COLO668 (cell line): ENCODE measurements at regions not wholly inside any gene's neighbourhood (a gene's known extent, or its start where the extent isn't known, plus 50 kb on each side); places are given as distances from the start of the nearest gene placed in this dataset.
"Not testable (repeated sequence)": the region's sequence is repeated elsewhere in the genome, so short reads cannot be mapped to it uniquely, and the experiment has no call there.

Source experiments
- DNase-seq: peaks from one replicate; lab custom pipeline; 2025; ENCODE audit not compliant: unreplicated experiment; lab: John Stamatoyannopoulos, UW

DNA sequence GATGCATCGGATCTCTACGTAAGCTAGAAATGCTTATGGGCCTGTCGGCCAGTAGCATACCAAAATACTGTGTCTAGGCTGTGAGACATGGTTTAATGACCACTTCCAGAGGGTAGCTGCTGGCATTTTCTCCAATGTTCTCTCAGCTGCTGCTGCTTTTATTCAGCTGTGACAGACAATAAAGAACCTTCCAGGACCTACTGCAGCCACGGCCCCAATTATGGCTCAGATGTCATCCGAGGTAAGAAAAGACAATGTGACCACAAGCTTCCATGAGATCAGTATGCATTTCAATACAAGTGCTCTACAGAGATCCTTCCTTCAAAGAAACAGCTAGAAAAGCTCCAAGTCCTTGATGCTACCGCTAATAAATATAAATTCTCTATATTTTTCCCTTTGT, 256.2 kb downstream of the SDHAF3 start:
- DNase-seq: peak; percentile 4

DNA sequence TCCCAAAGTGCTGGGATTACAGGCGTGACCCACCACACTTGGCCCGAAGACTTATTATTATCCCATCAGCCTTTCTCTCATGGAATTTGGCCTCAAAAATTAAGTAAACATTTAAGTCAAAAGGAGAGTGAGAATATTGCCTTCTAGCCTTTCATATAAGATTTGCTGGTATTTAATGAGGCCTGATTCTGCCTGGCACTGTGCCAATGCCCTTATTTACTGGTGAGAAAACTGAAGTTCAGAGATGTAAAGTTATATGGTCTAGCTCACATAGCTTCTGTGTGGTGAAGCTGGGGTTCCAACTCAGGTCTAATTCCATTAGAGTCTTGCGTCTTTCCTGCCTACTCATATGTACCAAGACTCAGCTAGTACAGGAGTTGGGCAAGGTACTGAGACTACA, 260.2 kb downstream of the SDHAF3 start:
- DNase-seq: no peak

DNA sequence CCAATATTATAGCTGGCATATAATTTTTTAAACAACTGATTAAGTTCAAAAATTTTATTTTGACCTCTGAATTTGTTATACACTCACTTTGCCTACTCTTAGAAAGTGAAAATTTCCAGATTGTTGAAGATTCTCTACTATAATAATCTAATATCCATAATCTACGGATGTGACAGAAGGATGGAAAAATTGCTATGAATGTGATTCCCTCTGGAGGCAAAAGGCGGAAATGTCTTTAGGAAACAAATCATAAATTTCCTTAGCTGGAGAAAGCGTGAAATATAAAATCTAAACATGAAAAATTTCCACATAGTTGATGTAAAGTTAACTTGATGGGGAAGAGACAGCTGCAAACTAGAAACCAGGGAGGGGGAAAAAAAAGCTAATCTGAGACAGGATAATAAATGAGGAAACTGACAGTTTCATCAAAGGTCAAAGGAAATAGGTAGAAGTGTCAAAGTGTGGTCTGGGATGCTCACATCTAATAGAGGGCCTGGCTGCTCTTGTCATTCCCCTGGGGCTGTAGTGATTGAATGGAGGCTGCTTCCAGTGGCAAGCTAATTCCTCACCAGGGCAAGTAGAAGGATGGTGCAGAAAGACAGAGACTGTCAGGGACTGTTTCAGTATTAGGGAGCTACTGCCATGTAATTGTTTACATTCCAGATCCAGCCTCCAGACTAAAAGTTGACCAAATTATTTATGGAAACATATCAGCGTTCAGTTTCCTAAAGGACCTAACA, 264.5 kb downstream of the SDHAF3 start:
- DNase-seq: no peak

DNA sequence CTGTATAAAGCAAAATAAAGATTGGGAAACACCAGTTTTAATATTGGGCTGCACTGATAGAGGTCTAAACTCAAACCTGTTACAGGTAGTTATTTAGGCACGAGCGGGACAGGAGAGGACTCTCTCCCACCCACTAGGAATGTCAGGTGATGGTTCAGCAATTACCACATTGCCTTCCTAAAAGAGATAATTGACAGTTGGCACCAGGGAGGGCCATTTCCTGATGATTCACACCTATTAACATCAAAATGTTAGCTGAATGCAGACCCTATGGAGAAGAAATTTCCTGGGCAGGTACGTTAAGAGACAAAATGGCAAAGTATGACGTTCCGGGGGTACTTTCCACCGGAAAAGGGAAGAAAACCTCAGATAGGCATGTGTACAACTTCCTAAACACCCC, 272.6 kb downstream of the SDHAF3 start:
- no peak for DNase-seq

DNA sequence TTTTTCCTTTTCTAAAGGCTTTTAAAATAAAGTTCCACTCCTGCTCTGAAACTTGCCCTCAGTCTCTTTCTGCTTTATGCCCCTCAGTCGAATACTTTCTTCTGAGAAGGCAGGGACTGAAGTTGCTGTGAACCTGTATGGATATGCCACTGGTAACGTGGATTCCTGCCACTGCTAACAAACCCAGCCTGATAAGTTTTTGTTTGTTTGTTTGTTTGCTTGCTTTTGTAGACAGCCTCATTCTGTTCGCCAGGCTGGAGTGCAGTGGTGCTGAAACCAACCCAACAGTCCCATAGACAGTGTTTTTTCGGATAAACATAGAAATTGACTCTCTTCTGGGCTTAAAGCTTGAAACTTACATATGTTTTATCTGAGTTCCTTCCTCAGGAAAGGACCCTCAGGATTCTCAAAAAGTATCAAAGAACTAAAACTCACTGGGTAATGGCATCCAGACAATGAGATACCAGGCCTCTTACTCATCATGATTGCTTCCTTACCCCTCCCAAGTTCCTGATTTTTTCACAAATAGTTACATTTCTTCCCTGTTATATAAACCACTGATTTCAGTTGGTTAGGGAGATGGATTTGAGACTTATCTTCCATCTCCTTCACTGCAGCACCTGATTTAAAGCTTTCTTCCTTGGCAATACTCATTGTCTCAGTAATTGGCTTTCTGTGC, 273.6 kb downstream of the SDHAF3 start:
- no peak for DNase-seq

DNA sequence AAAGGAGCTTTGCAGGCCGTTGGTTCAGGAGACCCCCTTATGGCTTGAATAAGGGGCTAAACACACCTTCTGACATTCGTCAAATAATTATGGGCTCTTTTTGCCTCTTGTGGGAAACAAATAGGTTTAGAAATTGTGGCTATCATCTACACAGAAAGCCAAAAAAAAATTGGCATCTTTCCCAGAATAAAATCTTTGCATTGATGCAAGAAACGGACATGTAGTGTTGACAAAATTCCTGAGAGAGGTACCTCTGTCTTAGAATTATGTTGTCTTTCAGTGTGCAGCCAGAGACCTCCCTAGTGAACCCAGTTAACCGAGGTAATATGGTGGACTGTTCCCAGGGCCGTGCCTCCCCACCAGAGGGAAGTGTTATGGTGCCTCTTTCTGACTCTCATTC, 283.9 kb downstream of the SDHAF3 start:
- DNase-seq: no peak

DNA sequence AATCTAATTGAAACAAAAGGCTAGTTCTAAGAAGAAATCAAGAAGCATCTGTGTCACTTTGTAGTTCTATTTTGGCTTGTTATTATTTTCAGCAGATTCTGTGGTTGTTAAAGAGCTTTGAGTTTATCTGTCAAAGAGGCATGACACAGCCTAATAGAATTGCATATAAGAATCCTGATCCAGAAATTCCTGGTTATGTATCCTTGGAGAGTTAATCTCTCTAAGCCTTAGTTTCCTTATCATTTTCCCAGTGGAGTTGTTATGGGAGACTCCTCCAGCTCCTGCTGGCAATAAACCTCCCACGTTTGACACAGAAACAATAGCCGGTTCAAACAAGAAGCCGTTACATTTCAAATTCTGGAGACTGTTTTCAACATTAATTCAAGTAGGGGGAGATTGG, 288.3 kb downstream of the SDHAF3 start:
- DNase-seq: no peak

DNA sequence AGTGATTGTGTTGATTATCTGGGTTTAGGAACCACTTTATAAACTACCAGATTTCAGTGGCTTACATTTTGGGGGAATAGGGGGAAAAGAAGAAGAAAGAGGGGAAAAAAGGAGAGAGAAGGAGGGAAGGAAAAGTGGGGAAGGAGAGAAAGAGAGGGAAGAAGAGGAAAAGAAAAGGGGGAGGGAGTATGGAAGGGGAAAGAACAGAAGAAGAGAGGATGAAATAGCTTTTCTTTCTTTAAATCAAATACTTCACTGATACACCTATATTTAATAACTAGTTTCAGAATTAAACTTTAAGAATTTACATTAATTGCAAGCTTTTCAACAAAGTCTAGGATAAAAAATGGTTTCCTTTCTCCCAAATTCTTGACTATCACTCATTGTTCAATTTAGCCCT, 289.6 kb downstream of the SDHAF3 start:
- DNase-seq: no peak

DNA sequence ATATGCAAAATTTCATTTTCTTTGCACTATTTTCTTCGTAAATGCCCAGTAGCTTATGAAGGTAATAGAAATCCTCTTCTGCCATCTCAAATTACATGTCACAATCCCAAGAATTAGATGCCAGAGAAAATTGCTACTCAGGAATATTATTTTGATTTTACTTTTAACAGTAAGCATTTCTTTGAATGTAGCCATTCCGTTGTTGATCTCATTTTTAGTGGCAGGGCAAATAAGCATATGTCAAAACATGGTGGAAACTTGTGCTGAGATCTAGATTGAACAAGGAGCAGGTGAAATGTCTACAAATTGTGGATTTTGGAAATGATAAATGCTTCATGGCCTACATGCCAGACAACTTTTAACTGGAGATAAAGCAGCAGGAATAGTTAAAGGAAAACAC, 291.8 kb downstream of the SDHAF3 start:
- no peak for DNase-seq

DNA sequence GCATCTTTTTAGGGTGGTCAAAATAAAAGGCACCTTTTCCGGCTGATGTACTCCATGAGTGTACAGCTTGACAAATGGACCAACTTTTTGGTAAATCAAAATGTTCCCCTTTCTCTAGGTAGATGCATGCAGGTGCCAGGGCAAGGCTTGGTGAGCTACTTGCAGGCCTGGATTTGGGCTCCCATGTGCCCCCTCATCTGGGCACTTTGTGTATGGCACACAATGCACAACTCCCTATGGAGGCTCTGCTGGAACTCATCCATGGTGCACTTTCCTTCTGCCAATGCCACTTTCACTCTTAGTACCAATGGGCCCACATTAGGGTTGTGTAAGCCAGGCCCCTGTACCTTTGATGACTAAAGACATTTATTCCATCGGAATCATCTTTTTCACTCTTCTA, 300.8 kb downstream of the SDHAF3 start:
- DNase-seq: peak; percentile 17

DNA sequence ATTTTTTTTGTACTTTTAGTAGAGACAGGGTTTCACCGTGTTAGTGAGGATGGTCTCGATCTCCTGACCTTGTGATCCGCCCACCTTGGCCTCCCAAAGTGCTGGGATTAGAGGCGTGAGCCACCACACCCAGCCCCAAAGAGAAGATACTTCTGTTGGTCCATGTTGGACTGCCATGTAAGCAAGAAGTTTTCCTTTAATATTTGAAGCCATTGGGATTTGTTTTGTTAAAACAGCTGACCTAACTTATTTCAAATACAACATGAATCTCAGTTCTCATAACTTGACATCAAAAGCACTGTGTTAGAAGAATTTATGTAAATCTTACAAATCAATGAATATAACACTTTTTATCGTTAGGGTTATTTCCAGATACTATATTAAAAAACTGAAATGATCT, 302.4 kb downstream of the SDHAF3 start:
- no peak for DNase-seq

DNA sequence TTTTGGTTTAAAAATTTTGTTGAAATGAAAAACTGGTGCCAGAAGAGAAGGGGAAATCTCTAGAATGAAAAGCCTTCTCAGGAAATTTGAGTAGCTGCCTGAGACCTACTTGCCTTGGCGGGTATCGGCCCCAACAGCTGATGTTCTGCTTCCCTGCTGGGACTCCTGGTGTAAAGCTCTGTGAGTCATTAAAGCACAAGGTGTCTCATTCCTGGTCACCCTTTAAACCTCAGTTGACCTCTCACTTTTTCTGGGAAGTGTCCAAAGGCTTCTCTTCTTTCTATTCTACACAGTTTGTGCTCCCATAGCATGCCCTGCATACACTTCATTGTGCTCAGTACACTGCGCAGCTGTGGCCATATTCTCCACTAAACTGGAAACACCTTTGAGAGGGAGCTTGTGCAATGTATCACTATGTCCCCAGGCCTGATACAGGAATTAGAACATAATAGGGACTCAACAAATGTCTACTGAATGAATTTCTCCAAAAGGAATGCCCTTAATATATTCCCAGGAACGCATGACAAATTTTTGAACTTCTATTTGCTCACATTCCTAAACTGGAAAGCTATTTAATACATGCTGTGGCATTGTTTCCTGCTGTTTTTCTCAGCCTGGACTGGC, 303.9 kb downstream of the SDHAF3 start:
- no peak for DNase-seq

DNA sequence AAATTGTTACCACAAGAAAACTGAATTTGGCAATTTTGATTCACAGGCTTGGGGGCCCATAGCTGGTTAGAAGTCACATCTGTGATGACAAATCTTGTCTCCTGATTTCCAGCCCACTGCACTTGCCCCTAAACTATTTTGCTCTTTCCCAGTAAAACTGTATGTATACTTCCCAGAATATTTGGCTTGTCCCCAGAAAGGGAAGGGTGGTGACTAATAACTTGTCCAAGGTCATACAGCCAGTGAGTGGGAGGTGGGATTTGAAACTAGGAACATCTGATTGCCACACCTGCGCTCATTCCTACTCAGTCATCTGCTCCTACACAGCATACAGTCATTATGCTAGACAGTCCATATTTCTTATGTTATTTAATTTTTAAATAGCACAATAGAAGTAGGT, 304.5 kb downstream of the SDHAF3 start:
- DNase-seq: no peak

DNA sequence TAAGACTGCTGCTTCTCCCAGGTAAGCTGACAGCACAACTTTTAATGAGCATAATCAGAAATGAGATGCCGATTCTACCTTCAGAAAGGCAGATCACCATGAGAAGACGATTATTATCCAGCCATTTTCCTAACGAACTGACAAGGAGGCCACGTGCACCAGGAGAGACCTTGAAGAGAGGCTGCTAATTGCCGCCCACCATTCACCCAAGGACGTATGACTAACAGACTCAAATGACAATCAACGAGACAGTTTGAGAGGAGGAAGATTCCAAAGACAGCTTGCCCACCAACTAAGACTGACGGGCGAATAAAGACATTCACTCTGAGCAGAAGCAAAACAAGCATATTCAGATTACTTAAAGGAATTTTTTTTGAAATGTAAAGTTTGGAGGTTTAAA, 301.9 kb upstream of the TAC1 start:
- no peak for DNase-seq

DNA sequence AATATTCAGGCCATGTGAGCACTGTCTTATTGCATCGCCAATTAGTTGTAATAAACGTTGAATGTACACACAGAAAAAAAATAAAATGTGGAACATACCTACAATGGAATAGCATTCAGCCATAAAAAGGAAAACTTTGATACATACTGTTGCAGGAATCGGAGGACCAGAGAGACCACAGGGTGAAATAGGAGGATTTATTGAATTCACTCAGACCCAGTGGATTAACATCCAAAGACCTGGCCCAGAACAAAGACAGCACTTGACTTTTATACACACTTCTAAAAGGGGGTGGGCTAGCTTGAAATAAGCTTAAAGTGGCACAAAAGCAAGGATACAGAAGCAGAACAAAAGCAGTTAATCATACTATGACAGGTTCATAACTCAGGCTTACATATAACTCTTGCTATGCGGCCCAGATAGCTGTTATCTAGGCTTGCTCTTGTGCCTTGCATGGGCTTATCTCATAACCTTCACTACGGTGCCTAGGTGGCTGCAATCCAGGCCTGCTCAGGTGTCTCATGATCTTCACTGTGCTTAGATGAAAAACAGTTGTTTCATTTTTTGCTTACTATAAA, 292.2 kb upstream of the TAC1 start:
- no peak for DNase-seq

DNA sequence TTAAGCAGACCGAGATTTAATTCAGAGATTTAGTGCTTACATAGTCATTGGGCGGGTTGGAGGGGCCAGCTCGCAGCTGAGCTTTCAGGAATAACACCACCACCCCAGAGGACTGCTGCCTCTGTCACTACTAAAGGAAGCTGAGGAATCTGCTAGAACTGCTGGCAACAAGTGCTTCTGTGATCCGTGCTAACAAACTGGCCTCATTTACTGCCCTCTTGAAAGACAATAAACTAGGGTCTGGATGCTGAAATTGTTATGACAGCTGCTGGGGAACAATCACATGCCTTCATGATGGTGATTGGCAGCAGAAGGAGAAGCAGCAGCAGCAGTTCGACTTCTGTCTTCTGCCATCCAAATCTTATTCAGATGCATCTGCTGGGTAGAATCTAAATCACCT, 285.5 kb upstream of the TAC1 start:
- no peak for DNase-seq

DNA sequence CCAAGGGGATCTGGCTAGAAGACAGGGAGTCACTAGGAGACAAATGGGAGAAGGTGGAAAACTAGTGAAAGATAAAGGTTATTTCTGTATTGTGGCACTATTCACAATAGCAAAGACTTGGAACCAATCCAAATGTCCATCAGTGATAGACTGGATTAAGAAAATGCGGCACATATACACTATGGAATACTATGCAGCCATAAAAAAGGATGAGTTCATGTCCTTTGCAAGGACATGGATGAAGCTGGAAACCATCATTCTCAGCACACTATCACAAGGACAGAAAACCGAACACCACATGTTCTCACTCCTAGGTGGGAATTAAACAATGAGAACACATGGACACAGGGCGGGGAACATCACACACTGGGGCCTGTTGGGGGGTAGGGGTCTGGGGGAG, 282.4 kb upstream of the TAC1 start:
- DNase-seq: not testable (repeated sequence)

DNA sequence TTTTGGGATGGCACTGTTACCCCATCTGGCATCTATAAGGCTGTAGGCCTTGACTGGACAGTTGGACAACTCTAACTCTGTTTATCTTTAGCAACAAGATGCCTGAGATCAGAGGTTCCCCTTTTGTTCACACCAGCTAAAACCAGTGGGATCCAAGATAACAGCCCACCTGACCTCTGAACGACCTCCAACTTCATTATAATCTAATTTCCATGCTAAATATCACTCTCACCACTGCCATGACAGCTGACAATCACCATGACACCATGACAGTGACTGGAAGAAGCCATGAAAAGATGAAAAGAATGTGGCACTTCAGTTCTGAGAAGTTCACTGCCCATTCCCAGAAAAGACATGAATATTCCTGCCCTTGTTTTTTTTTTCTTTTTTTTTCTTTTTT, 281.4 kb upstream of the TAC1 start:
- DNase-seq: no peak

DNA sequence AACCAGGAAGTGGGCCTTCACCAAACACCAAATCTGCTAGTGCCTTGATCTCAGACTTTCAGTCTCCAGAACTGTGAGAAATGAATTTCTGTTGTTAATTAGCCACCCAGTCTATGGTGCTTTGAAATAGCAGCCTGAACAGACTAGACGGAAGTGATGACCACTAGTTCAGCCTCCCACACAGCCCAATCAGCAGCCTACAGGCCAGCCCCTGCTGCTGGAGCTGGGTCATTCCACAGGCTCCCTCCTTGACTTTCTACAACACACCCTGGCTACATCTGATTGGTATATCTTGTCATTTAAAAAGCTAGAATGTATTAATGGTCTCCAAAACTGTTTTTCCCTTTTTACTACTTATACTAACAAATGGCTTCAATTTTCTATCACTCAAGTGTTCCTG, 277.2 kb upstream of the TAC1 start:
- no peak for DNase-seq

DNA sequence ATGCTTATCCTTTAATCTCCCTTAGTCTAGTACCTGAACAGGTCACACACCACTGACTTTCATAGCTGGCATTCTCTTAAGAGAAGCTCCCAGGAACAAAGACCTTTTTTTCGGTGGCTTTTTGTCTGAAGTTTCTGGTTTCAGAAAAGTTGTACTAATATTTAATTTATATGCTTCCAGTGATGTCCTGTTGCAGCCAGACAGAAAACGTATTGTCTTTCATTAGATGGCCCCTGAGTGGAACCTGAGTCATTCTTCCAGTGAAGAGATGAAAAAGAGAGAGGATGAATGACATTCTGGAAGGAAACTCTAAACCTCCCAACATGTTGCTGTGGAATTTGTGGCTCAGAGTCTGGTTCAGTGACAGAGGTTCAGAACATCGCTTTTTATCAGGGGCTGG, 274.8 kb upstream of the TAC1 start:
- no peak for DNase-seq

DNA sequence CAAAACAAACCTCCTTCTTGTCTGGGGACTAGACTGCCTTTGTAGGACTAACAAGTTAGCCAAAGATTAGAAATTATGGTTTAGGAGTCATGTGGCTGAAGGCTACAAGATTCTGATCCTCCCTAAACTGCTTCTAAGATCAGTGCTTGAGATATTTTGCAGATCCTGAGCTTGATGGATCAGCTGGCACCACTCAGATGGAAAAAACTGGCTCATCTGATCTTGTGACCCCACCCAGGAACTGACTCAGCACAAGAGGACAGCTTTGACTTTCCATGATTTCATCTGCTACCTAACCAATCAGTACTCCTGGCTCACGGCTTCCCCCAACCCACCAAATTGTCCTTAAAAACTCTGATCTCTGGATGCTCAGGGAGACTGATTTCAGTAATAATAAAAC, 271.5 kb upstream of the TAC1 start:
- DNase-seq: no peak

DNA sequence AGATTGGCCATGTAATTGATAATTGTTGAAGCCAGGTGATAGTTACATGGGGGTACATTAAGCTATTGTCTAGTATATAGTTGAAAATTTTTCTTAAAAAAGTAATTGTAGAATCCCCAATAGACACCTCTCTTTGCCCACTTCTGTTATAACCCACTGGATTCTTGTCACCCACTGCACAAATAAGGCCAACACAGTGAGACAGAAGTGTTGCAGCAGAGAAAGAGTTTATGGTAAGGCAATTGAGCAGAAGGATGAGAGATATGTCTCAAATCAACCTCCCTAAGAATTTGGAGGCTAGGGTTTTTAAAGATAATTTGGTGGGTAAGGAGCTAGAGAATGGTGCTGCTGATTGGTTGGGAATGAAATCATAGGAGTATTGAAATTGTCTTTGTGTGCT, 270.3 kb upstream of the TAC1 start:
- no peak for DNase-seq
